ENCODE measurements at regions not wholly inside any gene's neighbourhood (a gene's known extent, or its start where the extent isn't known, plus 50 kb on each side); places are given as distances from the start of the nearest gene placed in this dataset.

GRCh38 chr6:104109806-104110205 is 749.9 kb downstream of the HACE1 start:
- DNase-seq: no peak

- DNase-seq: no peak
These were observed 751.1 kb downstream of the HACE1 start for GRCh38 chr6:104108634-104109033.

- DNase-seq: no peak
These were observed 763.9 kb downstream of the HACE1 start for GRCh38 chr6:104095661-104096416.

GRCh38 chr6:104087765-104088164 is 772.0 kb downstream of the HACE1 start:
- DNase-seq: no peak

GRCh38 chr6:104068281-104068680 is 791.4 kb downstream of the HACE1 start:
- no peak for DNase-seq

- DNase-seq: no peak
These were observed 794.8 kb downstream of the HACE1 start for GRCh38 chr6:104064876-104065275.

- DNase-seq: no peak
These were observed 809.3 kb downstream of the HACE1 start for GRCh38 chr6:104050455-104050854.

- DNase-seq: no peak
These were observed 813.3 kb downstream of the HACE1 start for GRCh38 chr6:104046426-104046825.

GRCh38 chr6:104031346-104031745 is 828.4 kb downstream of the HACE1 start:
- DNase-seq: no peak

- DNase-seq: no peak
These were observed 837.6 kb downstream of the HACE1 start for GRCh38 chr6:104022126-104022525.

- no peak for DNase-seq
These were observed 840.5 kb downstream of the HACE1 start for GRCh38 chr6:104019075-104019753.

GRCh38 chr6:104017410-104018381 is 842.0 kb downstream of the HACE1 start:
- no peak for DNase-seq

- no peak for DNase-seq
These were observed 845.4 kb downstream of the HACE1 start for GRCh38 chr6:104014163-104014959.

GRCh38 chr6:104013312-104013971 is 846.3 kb downstream of the HACE1 start:
- DNase-seq: no peak

- DNase-seq: no peak
These were observed 848.8 kb downstream of the HACE1 start for GRCh38 chr6:104010897-104011296.

- no peak for DNase-seq
These were observed 855.8 kb downstream of the HACE1 start for GRCh38 chr6:104003803-104004516.

GRCh38 chr6:103995571-103995970 is 864.1 kb downstream of the HACE1 start:
- DNase-seq: no peak

GRCh38 chr6:103983860-103984259 is 875.9 kb downstream of the HACE1 start:
- DNase-seq: no peak

- no peak for DNase-seq
These were observed 876.7 kb downstream of the HACE1 start for GRCh38 chr6:103983011-103983410.

GRCh38 chr6:103982574-103982973 is 877.1 kb downstream of the HACE1 start:
- DNase-seq: no peak

All from amygdala (tissue), 56 donors.